ENCODE measurements at regions not wholly inside any gene's neighbourhood (a gene's known extent, or its start where the extent isn't known, plus 50 kb on each side); places are given as distances from the start of the nearest gene placed in this dataset.

- Mint-ChIP-seq H3K4me1 (no peaks in the 10 kb centered on the region), H3K9me3 (no peaks in the 10 kb centered on the region), H3K4me3 (no peak overlapping the region), H3K27ac (no peak overlapping the region), H3K27me3 (no peaks in the 10 kb centered on the region), H3K36me3 (no peaks in the 10 kb centered on the region)
Measured at GRCh38 chr13:29994911-29995595, 144.6 kb upstream of the UBL3 start.

- Mint-ChIP-seq H3K9me3 (no peaks in the 10 kb centered on the region), H3K27ac (no peak overlapping the region), H3K4me3 (no peak overlapping the region), H3K4me1 (no peaks in the 10 kb centered on the region), H3K27me3 (no peaks in the 10 kb centered on the region), H3K36me3 (no peaks in the 10 kb centered on the region)
Measured at GRCh38 chr13:29993716-29994488, 143.5 kb upstream of the UBL3 start.

- Mint-ChIP-seq H3K36me3 (no peaks in the 10 kb centered on the region), H3K9me3 (peaks cover 3% of the 10 kb centered on the region), H3K27ac (no peak overlapping the region), H3K4me1 (no peaks in the 10 kb centered on the region), H3K4me3 (no peak overlapping the region), H3K27me3 (no peaks in the 10 kb centered on the region)
Measured at GRCh38 chr13:29993196-29993595, 142.8 kb upstream of the UBL3 start.

DNA sequence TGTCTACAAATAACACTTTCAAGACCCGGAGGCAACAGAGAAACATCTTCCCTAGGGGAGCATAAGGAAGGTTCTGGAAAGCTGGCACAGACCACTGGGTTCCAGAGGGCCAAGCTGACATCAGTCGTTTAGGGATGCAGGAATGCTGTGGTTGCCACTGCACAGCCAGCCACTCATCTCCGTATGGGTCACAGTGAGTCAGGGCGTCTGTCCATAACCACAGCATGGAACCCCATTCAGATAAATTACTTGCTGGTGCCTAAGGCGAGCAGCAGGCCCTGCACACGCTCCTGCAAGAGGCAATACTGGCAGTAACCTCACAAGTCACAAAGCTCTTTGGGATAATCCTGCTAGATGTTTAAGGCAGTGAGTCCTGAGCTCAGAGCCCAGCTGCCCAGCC is 140.9 kb upstream of the UBL3 start:
- Mint-ChIP-seq H3K4me1 (no peaks in the 10 kb centered on the region), H3K9me3 (peaks cover 16% of the 10 kb centered on the region), H3K27ac (no peak overlapping the region), H3K27me3 (no peaks in the 10 kb centered on the region), H3K4me3 (no peak overlapping the region), H3K36me3 (no peaks in the 10 kb centered on the region)

GRCh38 chr13:29987340-29987739 is 136.9 kb upstream of the UBL3 start:
- Mint-ChIP-seq H3K9me3 (peaks cover 16% of the 10 kb centered on the region), H3K36me3 (no peaks in the 10 kb centered on the region), H3K27me3 (no peaks in the 10 kb centered on the region), H3K4me1 (no peaks in the 10 kb centered on the region), H3K27ac (no peak overlapping the region), H3K4me3 (no peak overlapping the region)

DNA sequence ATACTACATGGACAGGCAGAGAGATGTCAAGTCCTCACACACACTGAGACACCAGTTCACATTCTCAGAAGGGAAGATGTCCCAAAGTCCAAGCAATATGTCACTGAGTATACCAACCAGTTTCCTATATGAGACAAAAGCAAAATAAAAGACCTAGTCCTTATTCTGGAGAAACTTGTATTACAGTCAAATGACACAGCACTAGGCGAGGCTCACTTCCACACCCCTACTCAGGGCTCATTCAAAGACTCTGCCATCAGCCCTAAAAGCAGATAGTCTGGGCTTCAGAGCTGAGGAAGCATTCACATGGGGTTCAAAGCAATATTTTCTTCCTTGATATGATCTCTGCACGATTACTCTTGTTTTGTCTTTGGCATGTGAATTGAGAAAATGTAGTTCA is 129.9 kb upstream of the UBL3 start:
- Mint-ChIP-seq H3K4me1 (no peaks in the 10 kb centered on the region), H3K27ac (no peak overlapping the region), H3K9me3 (no peaks in the 10 kb centered on the region), H3K36me3 (no peaks in the 10 kb centered on the region), H3K4me3 (no peak overlapping the region), H3K27me3 (no peaks in the 10 kb centered on the region)

DNA sequence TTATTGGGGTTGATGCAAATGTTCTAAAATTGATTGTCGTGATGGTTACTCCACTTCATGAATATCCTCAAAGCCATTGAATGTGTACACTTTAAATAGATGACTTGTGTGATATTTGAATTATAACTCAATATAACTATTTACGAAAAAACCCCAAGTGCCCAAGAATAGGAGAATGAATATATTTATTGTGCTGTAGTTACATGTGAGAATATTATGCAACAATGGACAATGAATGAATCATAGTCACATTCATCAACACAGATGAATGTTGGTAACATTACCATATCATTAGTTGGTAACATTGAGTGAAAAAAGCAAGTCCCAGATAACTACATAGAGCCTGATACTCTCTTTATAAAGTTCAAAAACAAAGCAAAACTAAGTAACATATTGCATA is 127.8 kb upstream of the UBL3 start:
- H3K27ac Mint-ChIP-seq = no peak overlapping the region
- no peaks in the 10 kb centered on the region for H3K9me3 Mint-ChIP-seq
- no peaks in the 10 kb centered on the region for H3K4me1 Mint-ChIP-seq
- no peaks in the 10 kb centered on the region for H3K27me3 Mint-ChIP-seq
- H3K36me3 Mint-ChIP-seq = no peaks in the 10 kb centered on the region
- H3K4me3 Mint-ChIP-seq = no peak overlapping the region

DNA sequence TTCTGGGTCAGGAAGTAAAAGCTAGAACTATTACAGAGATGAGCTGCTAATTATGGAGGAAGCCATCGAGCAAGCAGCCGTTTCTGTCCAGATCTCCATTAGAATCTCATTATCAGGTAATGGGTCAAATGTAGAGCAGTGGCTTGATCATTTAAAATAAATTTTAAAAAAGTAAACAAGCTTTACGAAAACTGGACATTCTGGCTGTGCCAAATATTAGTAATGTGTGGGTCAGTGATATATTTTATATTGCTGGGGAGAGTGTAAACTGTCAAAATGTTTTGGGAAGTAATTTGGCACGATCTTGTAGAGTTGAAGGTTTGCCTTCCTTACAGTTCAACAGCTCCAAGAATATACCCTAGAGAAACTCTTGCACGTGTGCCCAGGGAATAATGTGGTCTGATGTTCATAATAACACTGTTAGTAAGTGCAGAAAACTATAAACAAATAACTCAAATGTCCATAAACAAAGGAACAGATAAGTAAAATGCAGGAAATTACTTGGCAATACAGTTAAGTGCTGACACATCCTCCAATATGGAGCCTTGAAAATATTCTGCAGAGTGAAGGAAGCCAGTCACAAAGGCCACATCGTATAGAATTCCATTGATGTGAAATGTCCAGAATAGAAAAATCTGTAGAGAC is 127.2 kb upstream of the UBL3 start:
- H3K4me3 Mint-ChIP-seq = no peak overlapping the region
- no peaks in the 10 kb centered on the region for H3K27me3 Mint-ChIP-seq
- H3K36me3 Mint-ChIP-seq = no peaks in the 10 kb centered on the region
- H3K4me1 Mint-ChIP-seq = no peaks in the 10 kb centered on the region
- no peaks in the 10 kb centered on the region for H3K9me3 Mint-ChIP-seq
- H3K27ac Mint-ChIP-seq = no peak overlapping the region

GRCh38 chr13:29976535-29976934 is 126.1 kb upstream of the UBL3 start:
- H3K27me3 Mint-ChIP-seq = no peaks in the 10 kb centered on the region
- H3K36me3 Mint-ChIP-seq = no peaks in the 10 kb centered on the region
- H3K4me3 Mint-ChIP-seq = no peak overlapping the region
- no peaks in the 10 kb centered on the region for H3K4me1 Mint-ChIP-seq
- H3K9me3 Mint-ChIP-seq = no peaks in the 10 kb centered on the region
- H3K27ac Mint-ChIP-seq = no peak overlapping the region

- no peaks in the 10 kb centered on the region for H3K36me3 Mint-ChIP-seq
- H3K27ac Mint-ChIP-seq = no peak overlapping the region
- no peak overlapping the region for H3K4me3 Mint-ChIP-seq
- H3K9me3 Mint-ChIP-seq = no peaks in the 10 kb centered on the region
- no peaks in the 10 kb centered on the region for H3K27me3 Mint-ChIP-seq
- no peaks in the 10 kb centered on the region for H3K4me1 Mint-ChIP-seq
Measured at GRCh38 chr13:29975283-29975682, 124.9 kb upstream of the UBL3 start.

- Mint-ChIP-seq H3K9me3 (no peaks in the 10 kb centered on the region), H3K36me3 (peaks cover 3% of the 10 kb centered on the region), H3K4me1 (no peaks in the 10 kb centered on the region), H3K27ac (no peak overlapping the region), H3K4me3 (no peak overlapping the region), H3K27me3 (no peaks in the 10 kb centered on the region)
Measured at GRCh38 chr13:29969286-29969685, 118.9 kb upstream of the UBL3 start.

- Mint-ChIP-seq H3K27ac (no peak overlapping the region), H3K4me3 (no peak overlapping the region), H3K9me3 (no peaks in the 10 kb centered on the region), H3K4me1 (peaks cover 4% of the 10 kb centered on the region), H3K27me3 (no peaks in the 10 kb centered on the region), H3K36me3 (peaks cover 3% of the 10 kb centered on the region)
Measured at GRCh38 chr13:29964181-29964845, 113.9 kb upstream of the UBL3 start.

GRCh38 chr13:29963089-29963488 is 112.7 kb upstream of the UBL3 start:
- Mint-ChIP-seq H3K4me3 (no peak overlapping the region), H3K4me1 (peaks cover 12% of the 10 kb centered on the region), H3K27me3 (no peaks in the 10 kb centered on the region), H3K36me3 (no peaks in the 10 kb centered on the region), H3K9me3 (no peaks in the 10 kb centered on the region), H3K27ac (no peak overlapping the region)

DNA sequence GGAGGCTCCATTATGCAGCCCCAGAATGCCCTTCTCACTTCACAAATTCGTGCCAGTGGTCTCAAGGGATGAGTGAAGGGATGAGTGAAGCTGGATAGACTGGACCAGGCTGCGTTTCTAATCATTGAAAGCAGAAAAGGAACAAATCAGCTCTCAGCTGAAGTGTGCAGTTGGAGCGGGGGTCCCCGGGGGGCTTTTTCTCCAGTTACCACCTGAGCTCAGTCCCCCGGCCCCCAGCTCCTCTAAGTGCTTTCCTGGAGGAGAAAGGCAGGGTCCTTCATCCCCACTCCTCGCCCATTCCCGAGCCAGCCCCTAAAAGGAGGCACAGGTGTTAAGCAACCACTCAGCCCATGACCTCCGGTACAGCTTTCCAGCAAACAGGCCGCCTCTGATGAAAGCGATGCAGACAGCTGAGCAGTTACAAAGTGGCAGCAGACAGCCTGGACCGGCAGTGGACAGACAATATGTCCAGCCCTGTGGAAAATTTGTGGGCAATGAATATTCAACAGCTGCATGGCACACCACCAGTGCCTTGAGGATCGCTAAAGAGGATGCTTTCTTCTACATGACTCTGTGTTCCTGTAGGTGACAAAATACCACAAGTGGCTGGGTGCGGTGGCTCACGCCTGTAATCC is 110.7 kb upstream of the UBL3 start:
- Mint-ChIP-seq H3K27me3 (no peaks in the 10 kb centered on the region), H3K4me1 (peaks cover 25% of the 10 kb centered on the region), H3K4me3 (no peak overlapping the region), H3K27ac (no peak overlapping the region), H3K9me3 (no peaks in the 10 kb centered on the region), H3K36me3 (no peaks in the 10 kb centered on the region)

GRCh38 chr13:29959603-29960002 is 109.2 kb upstream of the UBL3 start:
- Mint-ChIP-seq H3K27me3 (no peaks in the 10 kb centered on the region), H3K9me3 (no peaks in the 10 kb centered on the region), H3K36me3 (no peaks in the 10 kb centered on the region), H3K4me3 (no peak overlapping the region), H3K27ac (no peak overlapping the region), H3K4me1 (peaks cover 31% of the 10 kb centered on the region)

All from activated naive CD4-positive, alpha-beta T cell treated with anti-CD3 and anti-CD28 coated beads, Interleukin-2, amount 50 U/mL, for 24 hours (primary cell).